HG02642 (cell line): ENCODE measurements at regions not wholly inside any gene's neighbourhood (a gene's known extent, or its start where the extent isn't known, plus 50 kb on each side); places are given as distances from the start of the nearest gene placed in this dataset.

ENCODE experiments used
- ATAC-seq: cut with Tn5 transposase; IDR thresholded peaks from one replicate; pipeline ENCODE4 v1.9.1; 2021; ENCODE audit warnings: mild to moderate bottlenecking; ENCODE audit not compliant: unreplicated experiment, poor library complexity

GRCh38 chr21:15149600-15150224 lies 84.9 kb upstream of the NRIP1 start:
- ATAC-seq = no peak

DNA sequence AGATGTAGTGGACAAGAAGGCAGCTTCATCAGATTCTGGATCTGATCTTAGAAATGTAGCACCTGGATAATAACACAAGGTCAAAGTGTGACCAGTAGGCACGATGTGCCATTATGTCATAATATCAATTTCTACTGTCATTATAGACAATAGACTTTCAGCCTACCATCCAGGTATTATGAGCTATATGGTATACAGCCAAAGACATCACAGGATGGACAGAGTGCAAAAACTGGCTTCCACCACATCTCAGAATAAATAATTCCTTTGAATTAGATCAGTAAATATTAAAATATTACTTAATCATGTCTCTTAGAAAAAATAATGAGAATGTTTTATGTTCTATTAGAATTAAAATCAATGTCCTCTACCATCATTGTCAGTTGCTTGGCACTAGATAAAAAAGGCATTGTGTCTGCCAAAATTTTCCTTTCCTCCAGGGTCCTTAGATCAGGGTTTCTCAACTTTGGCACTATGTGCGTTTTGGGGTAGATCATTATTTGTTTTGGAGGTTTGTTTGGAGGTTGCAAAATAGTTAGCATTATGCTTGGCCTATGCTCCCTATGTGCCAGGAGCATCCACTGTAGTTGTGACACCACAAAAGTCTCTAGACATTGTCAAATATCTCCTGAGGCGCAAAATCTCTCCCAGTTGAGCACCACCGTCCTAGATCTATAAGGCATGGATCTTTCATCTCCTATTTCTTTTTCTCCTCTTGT lies 86.7 kb upstream of the NRIP1 start:
- no peak for ATAC-seq

DNA sequence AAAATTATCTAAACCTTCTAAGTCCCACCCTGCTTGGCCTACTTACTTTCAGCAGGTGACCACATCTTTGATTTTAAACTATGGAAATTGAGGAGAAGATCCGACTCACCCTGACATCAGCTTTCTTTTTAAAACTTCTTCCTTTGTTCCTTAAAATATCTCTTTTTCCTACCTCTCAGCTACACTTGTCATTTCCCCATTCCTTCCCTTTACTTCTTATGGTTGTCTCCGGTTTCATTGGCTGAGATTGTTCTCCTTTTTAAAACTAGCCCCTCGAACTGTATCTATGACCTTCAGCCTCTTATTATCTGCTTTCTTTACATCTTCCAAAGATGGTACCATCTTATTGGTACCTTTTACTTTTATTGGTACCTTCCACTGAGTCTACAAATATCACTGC lies 87.8 kb upstream of the NRIP1 start:
- no peak for ATAC-seq

DNA sequence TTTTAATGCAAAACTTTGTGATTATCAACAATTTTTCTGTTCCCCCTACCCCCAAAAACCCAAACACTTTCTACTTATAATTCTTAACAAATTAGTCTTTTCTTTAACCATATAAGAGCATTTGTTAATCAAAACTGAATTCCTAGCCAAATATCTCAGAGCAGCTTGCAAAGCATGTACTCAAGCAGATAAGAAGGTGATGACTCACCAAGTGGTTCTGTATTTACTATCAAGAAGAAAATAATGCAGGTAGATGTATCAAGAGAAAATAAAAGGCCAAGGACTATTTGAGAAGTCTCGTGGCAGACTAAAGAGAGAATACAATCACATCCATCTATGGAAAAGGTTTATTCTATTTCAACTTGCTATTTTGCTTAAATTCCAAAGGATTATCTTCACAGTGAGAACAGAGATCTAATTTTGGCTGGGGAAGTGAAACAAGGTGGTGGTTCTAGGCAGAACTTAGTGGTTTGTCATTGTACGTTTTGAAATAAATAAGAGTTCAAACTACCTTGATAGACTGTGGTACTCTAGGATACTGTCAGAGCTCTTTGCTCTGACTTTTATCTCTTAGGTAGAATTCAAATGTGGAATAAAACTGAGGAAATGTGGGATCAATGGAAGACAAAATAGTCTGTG lies 94.7 kb upstream of the NRIP1 start:
- ATAC-seq = peak; percentile 64

- no peak for ATAC-seq
Observed at GRCh38 chr21:15160136-15160535, 95.3 kb upstream of the NRIP1 start.

GRCh38 chr21:15162921-15163320 lies 98.1 kb upstream of the NRIP1 start:
- no peak for ATAC-seq

DNA sequence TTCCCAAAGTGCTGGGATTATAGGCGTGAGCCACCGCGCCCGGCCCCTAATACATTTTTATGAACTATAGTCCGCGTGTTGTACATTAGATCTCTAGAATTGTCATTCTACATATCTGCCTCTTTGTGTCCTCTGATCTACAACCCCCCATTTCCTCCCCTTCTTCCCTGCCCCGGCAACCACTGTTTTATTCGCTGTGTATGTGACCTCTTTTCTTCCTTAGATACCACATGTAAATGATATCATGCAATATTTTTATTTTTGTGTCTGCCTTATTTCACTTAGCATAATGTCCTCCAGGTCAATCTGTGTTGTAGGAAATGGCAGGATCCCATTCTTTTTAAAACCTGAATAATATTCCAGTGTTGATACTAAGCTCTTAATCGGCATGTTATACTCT lies 99.5 kb upstream of the NRIP1 start:
- ATAC-seq = no peak

- no peak for ATAC-seq
Observed at GRCh38 chr21:15164678-15165303, 100.0 kb upstream of the NRIP1 start.

- ATAC-seq = no peak
Observed at GRCh38 chr21:15170614-15171013, 105.8 kb upstream of the NRIP1 start.

DNA sequence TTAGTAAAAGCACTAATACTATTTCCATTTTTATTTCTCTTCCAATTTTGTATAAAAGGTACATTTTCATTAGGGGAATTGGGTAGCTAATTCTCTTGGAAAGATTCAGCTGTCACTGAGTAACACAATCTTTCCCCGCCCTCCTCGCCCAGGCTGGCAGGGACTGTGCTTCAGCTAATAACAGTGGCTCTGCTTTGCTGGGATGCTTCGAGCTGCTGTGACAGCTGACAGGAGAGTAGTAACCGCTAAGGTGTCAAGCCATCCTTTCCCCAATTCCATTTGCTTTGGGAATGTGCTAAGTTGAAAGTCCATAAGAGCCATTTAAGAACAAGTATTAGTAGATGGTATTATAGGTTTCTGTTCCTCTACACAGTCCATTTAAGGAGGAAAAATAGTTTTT lies 106.7 kb upstream of the NRIP1 start:
- ATAC-seq = no peak

DNA sequence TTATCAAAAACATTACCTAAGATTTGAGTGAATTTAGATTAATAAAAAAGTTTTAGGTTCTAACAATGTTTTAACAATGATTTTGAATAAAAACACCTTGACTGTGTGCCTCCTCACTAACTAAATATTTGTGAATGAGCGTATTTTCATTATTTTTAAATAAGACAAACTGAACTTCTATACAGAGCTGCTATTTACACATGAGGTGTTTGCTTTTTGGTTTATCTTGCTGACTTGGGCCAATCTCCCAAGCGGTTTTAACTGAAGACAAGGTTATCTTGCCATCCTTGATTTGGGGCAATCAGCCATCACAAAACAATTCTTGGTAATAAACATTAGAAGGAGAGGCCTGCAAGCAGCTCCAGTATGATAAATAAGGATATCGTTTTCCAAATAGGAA lies 108.2 kb upstream of the NRIP1 start:
- no peak for ATAC-seq

- ATAC-seq = no peak
Observed at GRCh38 chr21:15174923-15175322, 110.1 kb upstream of the NRIP1 start.

DNA sequence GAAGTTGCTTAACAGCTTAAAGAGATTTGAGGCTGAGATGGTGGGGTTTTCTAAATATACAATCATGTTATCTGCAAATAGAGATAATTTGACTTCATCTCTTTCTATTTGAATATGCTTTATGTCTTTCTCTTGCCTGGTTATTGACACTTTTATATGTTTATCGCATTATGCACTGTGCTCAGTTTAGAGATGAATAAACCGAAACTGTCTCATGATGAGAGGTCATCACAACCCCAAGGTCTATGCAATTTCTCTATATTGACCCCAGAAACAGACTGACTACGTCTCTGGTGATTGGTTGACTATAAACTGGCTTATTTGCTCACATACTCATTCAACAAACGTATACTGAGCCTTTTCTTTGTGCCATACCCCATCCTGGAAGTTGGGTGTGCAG lies 117.9 kb upstream of the NRIP1 start:
- ATAC-seq = no peak

DNA sequence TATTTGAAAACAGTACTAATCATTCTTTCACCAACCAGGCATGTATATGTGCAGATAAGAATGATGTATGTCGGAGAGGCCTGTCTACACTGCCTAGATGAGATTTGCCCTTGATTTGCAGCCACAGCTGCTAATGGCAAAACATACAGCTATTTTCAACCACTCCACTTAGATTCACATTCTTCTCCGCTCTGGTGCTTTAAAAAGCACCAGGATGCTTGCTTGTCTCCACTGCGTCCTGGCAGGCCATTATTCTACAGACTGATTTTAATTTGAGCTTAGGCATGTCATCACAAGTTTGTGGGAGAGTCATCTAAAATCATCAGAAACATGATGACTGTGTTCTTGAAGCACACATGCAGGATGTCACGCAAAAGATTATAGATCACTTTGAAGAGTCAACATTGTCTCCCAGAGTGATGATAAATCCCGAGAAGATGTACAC lies 119.0 kb upstream of the NRIP1 start:
- ATAC-seq = no peak

- ATAC-seq = no peak
Observed at GRCh38 chr21:15190412-15190811, 125.6 kb upstream of the NRIP1 start.

- ATAC-seq = no peak
Observed at GRCh38 chr21:15190837-15191236, 126.0 kb upstream of the NRIP1 start.

DNA sequence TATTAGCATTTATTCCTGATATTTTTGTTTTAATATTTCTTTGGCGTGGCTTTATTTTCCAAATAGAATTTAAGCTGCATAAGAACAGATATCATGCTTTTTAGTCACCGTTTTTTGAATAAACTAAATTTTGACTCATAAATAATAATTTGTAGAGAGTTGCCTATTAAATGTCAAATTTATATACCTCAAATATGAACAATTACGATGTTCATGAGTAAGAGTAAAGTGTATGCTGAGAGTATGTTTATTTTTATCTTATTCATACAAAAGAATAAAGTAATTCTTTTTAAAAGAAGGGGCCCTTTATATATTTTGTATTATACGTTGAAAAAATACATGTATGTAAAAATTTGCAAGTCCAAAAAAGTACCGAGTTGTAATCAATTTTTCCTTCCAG lies 126.5 kb upstream of the NRIP1 start:
- no peak for ATAC-seq

- no peak for ATAC-seq
Observed at GRCh38 chr21:15192243-15192642, 127.4 kb upstream of the NRIP1 start.

GRCh38 chr21:15193937-15194336 lies 129.1 kb upstream of the NRIP1 start:
- no peak for ATAC-seq

GRCh38 chr21:15195104-15195503 lies 130.3 kb upstream of the NRIP1 start:
- no peak for ATAC-seq

- ATAC-seq = no peak
Observed at GRCh38 chr21:15195768-15196167, 131.0 kb upstream of the NRIP1 start.
